AG09319 (cell line): ENCODE measurements at regions not wholly inside any gene's neighbourhood (a gene's known extent, or its start where the extent isn't known, plus 50 kb on each side); places are given as distances from the start of the nearest gene placed in this dataset.

Source experiments
- DNase-seq: peaks from one replicate; pipeline ENCODE4 v3.0.0-alpha.2; 2010; ENCODE audit warnings: low read depth; ENCODE audit errors: extremely low read depth
- CTCF ChIP-seq: IDR thresholded peaks from 2 replicates; pipeline ENCODE4 v1.5.1; 2011; ENCODE audit warnings: low read depth, mild to moderate bottlenecking, inconsistent platforms, low read length, moderate library complexity

GRCh38 chr13:26973946-26974345 is 197.7 kb downstream of the USP12 start:
- TF ChIP-seq CTCF: no peak
- DNase-seq: no peak

- TF ChIP-seq CTCF: no peak
- DNase-seq: no peak
Observed at GRCh38 chr13:26973295-26973694, 198.3 kb downstream of the USP12 start.

DNA sequence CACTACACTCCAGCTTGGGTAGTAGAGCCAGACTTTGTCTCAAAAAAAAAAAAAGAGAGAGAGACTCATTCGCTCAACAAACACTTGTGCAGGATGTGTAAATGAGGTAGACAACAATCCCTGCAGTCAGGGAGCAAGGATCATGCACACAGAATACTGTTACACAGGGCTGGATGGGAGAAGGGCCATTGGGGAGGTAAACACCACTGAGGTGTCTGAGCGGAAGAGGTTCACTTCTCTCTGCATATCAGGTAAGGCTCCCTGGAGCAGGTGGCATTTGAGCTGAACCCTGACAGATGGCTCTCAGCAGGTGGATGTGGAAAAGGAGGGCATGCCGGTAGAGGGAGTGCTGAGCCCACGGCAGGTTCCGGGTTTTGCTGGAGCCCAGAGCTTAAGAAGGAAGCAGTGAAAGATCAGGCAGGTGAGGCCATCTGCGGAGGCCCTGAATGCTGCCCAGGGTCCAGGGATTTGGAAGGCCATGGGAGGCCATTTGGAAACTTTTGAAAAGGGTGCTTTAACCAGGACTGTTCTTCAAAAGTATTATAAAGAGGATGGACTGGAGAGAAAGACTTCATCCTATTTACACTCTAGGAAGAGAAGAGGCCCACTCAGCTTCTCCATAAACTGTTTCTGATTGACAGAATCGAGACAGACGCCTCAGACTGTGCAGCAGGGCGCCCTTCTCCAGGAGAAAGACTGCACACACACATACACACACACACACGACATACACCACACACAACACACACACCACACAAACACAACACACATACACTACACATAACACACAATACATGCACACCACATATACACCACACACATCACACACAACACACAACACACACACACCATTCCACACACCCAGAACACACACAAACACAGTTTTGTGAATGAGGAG is 199.4 kb downstream of the USP12 start:
- peak; percentile 29 for TF ChIP-seq CTCF
- no peak for DNase-seq

DNA sequence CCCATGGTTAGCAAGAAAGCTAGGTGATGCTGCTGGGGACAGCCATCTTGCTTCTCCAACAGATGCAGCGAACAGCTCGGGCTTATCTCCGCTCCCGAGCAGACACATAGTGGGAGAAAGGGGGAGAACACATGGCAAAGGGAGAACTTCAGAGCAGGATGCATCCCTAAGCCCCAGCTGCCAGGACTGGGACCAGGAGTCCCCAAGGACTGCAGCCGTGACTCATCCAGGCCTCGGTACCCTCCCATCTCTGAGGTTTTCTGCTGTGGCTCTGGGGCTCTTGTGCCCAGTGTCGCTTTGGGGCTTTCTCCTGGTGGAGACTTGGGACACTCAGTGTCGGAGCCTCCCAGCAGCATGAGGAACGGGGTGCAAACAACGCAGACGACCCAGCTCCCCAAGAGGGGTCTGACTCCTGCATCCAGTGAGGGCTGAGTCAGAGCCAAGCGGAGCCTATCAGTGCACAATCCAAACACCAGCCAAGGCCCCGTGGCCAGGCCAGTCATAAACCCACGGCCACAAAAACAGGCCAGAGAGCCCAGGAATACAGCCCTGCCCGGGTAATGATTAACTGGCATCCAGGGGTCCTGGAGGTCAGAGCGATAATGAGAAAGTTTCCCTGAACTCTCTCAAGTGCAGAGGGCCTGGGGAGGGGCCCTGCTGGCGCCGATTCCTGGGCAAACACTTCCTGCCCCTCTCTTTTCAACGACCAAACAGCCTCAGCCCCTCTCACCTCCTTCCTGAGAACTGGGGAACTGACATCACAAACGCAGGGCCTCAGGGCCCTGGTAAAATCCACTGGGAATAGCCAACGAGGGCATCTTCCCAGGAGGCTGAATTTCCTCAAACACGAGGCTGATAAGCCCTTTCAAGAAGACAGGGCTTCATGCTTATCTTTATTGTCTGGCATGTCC is 202.9 kb downstream of the USP12 start:
- no peak for TF ChIP-seq CTCF
- no peak for DNase-seq

DNA sequence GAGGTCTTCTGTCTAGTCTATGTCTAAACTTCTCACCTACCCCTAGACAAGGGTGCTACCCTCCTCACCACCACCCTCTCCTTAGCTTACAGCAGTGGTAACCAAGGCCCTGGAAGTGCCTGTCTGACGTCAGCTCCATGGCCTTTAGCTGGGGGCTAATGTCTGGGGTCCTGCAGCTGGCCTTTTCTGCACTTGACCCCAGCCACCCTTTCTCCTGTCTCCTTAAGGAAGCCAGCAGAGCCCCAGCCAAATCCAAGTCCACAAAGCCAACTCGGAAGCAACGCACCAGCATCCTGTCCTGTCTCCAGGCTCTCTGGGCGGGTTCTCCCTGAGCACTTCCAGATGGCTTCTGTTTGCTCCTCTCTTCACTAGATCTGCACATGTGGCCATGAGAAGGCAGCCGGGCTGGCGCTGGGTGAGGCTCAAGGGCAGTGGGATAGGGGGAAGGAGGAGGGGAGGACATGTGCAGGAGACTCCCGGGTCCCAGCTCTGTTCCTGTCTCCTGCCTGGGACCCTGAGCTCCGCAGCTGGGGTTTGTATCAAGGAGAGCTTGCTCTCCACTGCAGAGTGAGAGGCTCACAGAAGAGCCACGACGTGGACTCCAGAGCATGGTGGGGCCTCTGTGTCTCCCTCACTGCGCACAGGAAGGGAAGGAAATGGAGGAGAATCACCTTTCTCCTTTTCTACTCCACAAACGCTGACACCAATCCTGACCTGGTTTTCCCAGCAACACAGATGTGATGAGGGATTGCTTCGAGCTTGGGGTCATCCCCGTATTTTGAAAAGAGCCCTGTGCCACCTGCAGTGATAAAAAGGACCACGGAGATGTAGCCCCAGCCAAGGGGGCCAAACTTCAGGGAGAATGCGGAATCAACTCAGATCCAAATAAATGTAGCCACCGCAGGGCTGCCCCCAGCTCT is 204.2 kb downstream of the USP12 start:
- TF ChIP-seq CTCF: no peak
- DNase-seq: no peak

GRCh38 chr13:26966701-26967080 is 204.9 kb downstream of the USP12 start:
- DNase-seq: no peak

More at GRCh38 chr13:26966701-26967080, 204.9 kb downstream of the USP12 start:
- no peak for TF ChIP-seq CTCF
